ENCODE measurements at regions not wholly inside any gene's neighbourhood (a gene's known extent, or its start where the extent isn't known, plus 50 kb on each side); places are given as distances from the start of the nearest gene placed in this dataset.

GRCh38 chr9:96082516-96083232, 207.2 kb downstream of the ERCC6L2 start:
- no peaks in the 10 kb centered on the region for H3K4me1 ChIP-seq (ENCODE audit: control insufficient read depth, low read length)
- H3K79me2 ChIP-seq (ENCODE audit: control insufficient read depth, low read length) = no peaks in the 10 kb centered on the region
- no peaks in the 10 kb centered on the region for H3F3A ChIP-seq (ENCODE audit: control insufficient read depth, insufficient read depth)
- H3K4me3 ChIP-seq (ENCODE audit: low read length) = no peak overlapping the region
- TF ChIP-seq EZH2phosphoT487 (IDR thresholded peaks at IDR 0.05; ENCODE audit: borderline replicate concordance, low read length) (no peak), CTCF (IDR thresholded peaks at IDR 0.05; ENCODE audit: low read depth, low read length, poor library complexity, severe bottlenecking) (no peak)
- no peaks in the 10 kb centered on the region for H3K9me2 ChIP-seq (replicated peaks; ENCODE audit: control insufficient read depth, low read length)
- no peak overlapping the region for H3K4me2 ChIP-seq (ENCODE audit: low read length)
- H4K20me1 ChIP-seq (ENCODE audit: control insufficient read depth, insufficient read depth, low read depth, low read length) = no peaks in the 10 kb centered on the region
- no peaks in the 10 kb centered on the region for H3K9me3 ChIP-seq (ENCODE audit: control insufficient read depth, insufficient read depth, low read length)
- no peak overlapping the region for H3K27ac ChIP-seq (ENCODE audit: low read depth, low read length)
- H3K27me3 ChIP-seq (ENCODE audit: control insufficient read depth, low read length) = no peaks in the 10 kb centered on the region
- H3K36me3 ChIP-seq (ENCODE audit: control insufficient read depth, low read length) = no peaks in the 10 kb centered on the region

GRCh38 chr9:96080364-96080763, 204.9 kb downstream of the ERCC6L2 start:
- H3K27ac ChIP-seq (ENCODE audit: low read depth, low read length) = no peak overlapping the region
- no peaks in the 10 kb centered on the region for H3K9me3 ChIP-seq (ENCODE audit: control insufficient read depth, insufficient read depth, low read length)

GRCh38 chr9:96079779-96080178, 204.3 kb downstream of the ERCC6L2 start:
- H3K27ac ChIP-seq (ENCODE audit: low read depth, low read length) = no peak overlapping the region
- H3K9me3 ChIP-seq (ENCODE audit: control insufficient read depth, insufficient read depth, low read length) = no peaks in the 10 kb centered on the region
- no peaks in the 10 kb centered on the region for H3K4me1 ChIP-seq (ENCODE audit: control insufficient read depth, low read length)
- no peaks in the 10 kb centered on the region for H3K79me2 ChIP-seq (ENCODE audit: control insufficient read depth, low read length)
- TF ChIP-seq EZH2phosphoT487 (IDR thresholded peaks at IDR 0.05; ENCODE audit: borderline replicate concordance, low read length) (no peak), CTCF (IDR thresholded peaks at IDR 0.05; ENCODE audit: low read depth, low read length, poor library complexity, severe bottlenecking) (no peak)
- H3F3A ChIP-seq (ENCODE audit: control insufficient read depth, insufficient read depth) = no peaks in the 10 kb centered on the region
- H3K4me2 ChIP-seq (ENCODE audit: low read length) = no peak overlapping the region
- H4K20me1 ChIP-seq (ENCODE audit: control insufficient read depth, insufficient read depth, low read depth, low read length) = no peaks in the 10 kb centered on the region
- no peaks in the 10 kb centered on the region for H3K36me3 ChIP-seq (ENCODE audit: control insufficient read depth, low read length)
- H3K9me2 ChIP-seq (replicated peaks; ENCODE audit: control insufficient read depth, low read length) = no peaks in the 10 kb centered on the region
- no peaks in the 10 kb centered on the region for H3K27me3 ChIP-seq (ENCODE audit: control insufficient read depth, low read length)
- H3K4me3 ChIP-seq (ENCODE audit: low read length) = no peak overlapping the region

More at GRCh38 chr9:96080364-96080763, 204.9 kb downstream of the ERCC6L2 start:
- Histone ChIP-seq H3F3A (ENCODE audit: control insufficient read depth, insufficient read depth) (no peaks in the 10 kb centered on the region), H3K4me2 (ENCODE audit: low read length) (no peak overlapping the region), H4K20me1 (ENCODE audit: control insufficient read depth, insufficient read depth, low read depth, low read length) (no peaks in the 10 kb centered on the region), H3K27me3 (ENCODE audit: control insufficient read depth, low read length) (no peaks in the 10 kb centered on the region), H3K9me2 (replicated peaks; ENCODE audit: control insufficient read depth, low read length) (no peaks in the 10 kb centered on the region), H3K4me3 (ENCODE audit: low read length) (no peak overlapping the region), H3K36me3 (ENCODE audit: control insufficient read depth, low read length) (no peaks in the 10 kb centered on the region), H3K4me1 (ENCODE audit: control insufficient read depth, low read length) (no peaks in the 10 kb centered on the region), H3K79me2 (ENCODE audit: control insufficient read depth, low read length) (no peaks in the 10 kb centered on the region)
- no peak for TF ChIP-seq EZH2phosphoT487 (IDR thresholded peaks at IDR 0.05; ENCODE audit: borderline replicate concordance, low read length)
- TF ChIP-seq CTCF (IDR thresholded peaks at IDR 0.05; ENCODE audit: low read depth, low read length, poor library complexity, severe bottlenecking) = no peak

All from DOHH2 (cell line).